GM12874 (cell line): ENCODE measurements at regions not wholly inside any gene's neighbourhood (a gene's known extent, or its start where the extent isn't known, plus 50 kb on each side); places are given as distances from the start of the nearest gene placed in this dataset.

Experiments
- TF ChIP-seq, protein P1 (sequence below): IDR thresholded peaks from 2 replicates; pipeline ENCODE4 v1.5.1; 2011; ENCODE audit warnings: low read depth, mild to moderate bottlenecking, control low read depth, low read length, moderate library complexity; ENCODE audit not compliant: insufficient read depth

GRCh38 chr17:15893658-15894024, 51.3 kb upstream of the ADORA2B start:
- TF ChIP-seq, protein P1, sequence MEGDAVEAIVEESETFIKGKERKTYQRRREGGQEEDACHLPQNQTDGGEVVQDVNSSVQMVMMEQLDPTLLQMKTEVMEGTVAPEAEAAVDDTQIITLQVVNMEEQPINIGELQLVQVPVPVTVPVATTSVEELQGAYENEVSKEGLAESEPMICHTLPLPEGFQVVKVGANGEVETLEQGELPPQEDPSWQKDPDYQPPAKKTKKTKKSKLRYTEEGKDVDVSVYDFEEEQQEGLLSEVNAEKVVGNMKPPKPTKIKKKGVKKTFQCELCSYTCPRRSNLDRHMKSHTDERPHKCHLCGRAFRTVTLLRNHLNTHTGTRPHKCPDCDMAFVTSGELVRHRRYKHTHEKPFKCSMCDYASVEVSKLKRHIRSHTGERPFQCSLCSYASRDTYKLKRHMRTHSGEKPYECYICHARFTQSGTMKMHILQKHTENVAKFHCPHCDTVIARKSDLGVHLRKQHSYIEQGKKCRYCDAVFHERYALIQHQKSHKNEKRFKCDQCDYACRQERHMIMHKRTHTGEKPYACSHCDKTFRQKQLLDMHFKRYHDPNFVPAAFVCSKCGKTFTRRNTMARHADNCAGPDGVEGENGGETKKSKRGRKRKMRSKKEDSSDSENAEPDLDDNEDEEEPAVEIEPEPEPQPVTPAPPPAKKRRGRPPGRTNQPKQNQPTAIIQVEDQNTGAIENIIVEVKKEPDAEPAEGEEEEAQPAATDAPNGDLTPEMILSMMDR: no peak

DNA sequence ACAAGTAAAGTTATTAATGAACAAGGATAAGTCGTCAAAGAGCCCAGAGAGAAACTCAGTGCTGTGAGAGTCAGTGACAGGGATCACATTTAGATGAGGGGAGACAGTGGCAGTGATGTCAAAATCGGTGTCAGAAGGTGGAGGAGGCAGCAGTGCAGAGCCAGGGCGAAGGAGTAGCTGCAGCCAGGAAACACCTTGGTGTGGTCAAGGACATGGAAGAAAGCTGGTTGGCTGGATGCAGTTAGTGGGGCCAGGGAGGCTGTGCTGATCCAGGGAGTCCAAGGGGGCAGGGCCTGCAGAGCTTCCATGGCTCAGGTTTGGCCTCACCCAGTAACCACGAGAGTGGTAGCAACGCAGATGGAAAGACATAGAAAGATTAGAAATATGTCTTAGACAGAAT, 50.7 kb upstream of the ADORA2B start:
- TF ChIP-seq, protein P1: no peak

DNA sequence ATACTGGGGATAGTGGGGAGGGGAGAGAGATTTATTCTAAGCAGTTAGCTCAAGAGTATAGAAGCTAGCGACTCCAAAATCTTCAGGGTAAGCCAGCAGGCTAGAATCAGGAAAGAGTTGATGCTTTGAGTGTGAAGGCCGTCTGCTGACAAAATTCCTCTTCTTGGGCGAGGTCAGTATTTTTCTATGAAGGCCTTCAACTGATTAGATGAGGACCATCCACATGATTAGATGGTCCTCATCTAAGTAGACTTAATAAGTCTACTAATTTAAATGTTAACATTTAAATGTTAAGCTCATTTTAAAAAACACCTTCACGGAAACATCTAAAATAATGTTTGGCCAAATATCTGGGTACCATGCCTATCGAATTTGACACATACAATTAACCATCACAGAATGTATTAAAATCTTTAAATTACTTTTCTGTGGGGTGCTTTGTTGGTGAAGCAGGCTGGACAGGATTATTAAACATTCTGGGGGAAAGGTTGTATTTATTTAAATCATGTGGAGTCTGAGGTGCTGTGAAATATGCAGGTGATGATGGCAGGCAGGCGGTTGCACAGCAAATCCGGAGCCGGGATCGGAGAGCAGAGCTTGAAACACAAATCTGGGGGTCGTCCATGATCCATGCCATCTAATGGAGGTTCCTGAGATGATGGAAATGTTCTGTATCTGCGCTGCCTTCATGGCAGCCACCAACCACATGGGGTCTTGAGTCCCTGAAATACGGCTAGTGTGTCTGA, 49.8 kb upstream of the ADORA2B start:
- TF ChIP-seq, protein P1: no peak
